Sigmoid colon (tissue), 6 donors: ENCODE measurements at regions not wholly inside any gene's neighbourhood (a gene's known extent, or its start where the extent isn't known, plus 50 kb on each side); places are given as distances from the start of the nearest gene placed in this dataset.

Experiments used
- DNase-seq: peaks from one replicate; pipeline ENCODE4 v3.0.0-alpha.2; 2019
- H3K27ac ChIP-seq, 4 donors: fragments of 200-600 bp; sonication (generic); one replicate each; pipeline ENCODE4 v1.5.1; 2016 to 2019; ENCODE audit warnings: mild to moderate bottlenecking in 1 of 4
- H3K27me3 ChIP-seq, 3 donors: fragments of 200-600 bp; sonication (generic); one replicate each; pipeline ENCODE4 v1.5.1; 2019; ENCODE audit warnings: mild to moderate bottlenecking in 1 of 3
- H3K36me3 ChIP-seq, 4 donors: fragments of 200-600 bp; sonication (generic); one replicate each; pipeline ENCODE4 v1.5.1; 2016 to 2019
- H3K4me1 ChIP-seq, 4 donors: fragments of 200-600 bp; sonication (generic); one replicate each; pipeline ENCODE4 v1.5.1; 2017 to 2019
- H3K4me3 ChIP-seq, 4 donors: fragments of 200-600 bp; sonication (generic); one replicate each; pipeline ENCODE4 v1.5.1; 2017 to 2019; ENCODE audit warnings: mild to moderate bottlenecking in 2 of 4, moderate library complexity in 1 of 4
- H3K9me3 ChIP-seq, 4 donors: fragments of 200-600 bp in 3 of 4; sonication (generic) in 3 of 4; one replicate each; pipeline versions ENCODE4 v1.5.1 to v1.6.1; 2013 to 2019
- CTCF ChIP-seq, 4 experiments: fragments of 450-650 bp in 3 of 4; fragments of 200-600 bp in 1 of 4; IDR thresholded peaks; one replicate each; pipeline ENCODE4 v1.5.1; 2016 to 2019; ENCODE audit warnings: antibody characterized with exemption in 4 of 4, mild to moderate bottlenecking in 3 of 4, moderate library complexity in 2 of 4
- EP300 ChIP-seq, 4 donors: sonication (generic); formaldehyde crosslinking; IDR thresholded peaks; one replicate each; pipeline ENCODE4 v1.6.1; 2017; ENCODE audit warnings: antibody characterized with exemption in 4 of 4
- POLR2A ChIP-seq, 2 donors: fragments of 450-650 bp; IDR thresholded peaks; one replicate each; pipeline ENCODE4 v1.6.1; 2016; ENCODE audit warnings: antibody characterized with exemption in 2 of 2, mild to moderate bottlenecking in 2 of 2, moderate library complexity in 2 of 2
- POLR2AphosphoS5 ChIP-seq, 4 donors: sonication (generic); formaldehyde crosslinking; IDR thresholded peaks; one replicate each; pipeline ENCODE4 v1.6.1; 2017; ENCODE audit warnings: antibody characterized with exemption in 4 of 4
- WGBS, 2 donors: extraction: QIAGEN DNeasy Blood & Tissue Kit; methylation state at CpG; one replicate each; pipeline ENCODE4 v1.1.7; 2013; 5-methylcytosine and 5-hydroxymethylcytosine counted together
- intact Hi-C: fragments of 100-400 bp; cut with DNase I; formaldehyde crosslinking; loops from one replicate; pipeline ENCODE4 v1.15.1; 2023
- donor health status: healthy with polysubstance abuse.
- donor health status: healthy.

- no peaks in the 10 kb centered on the region for H3K36me3 ChIP-seq
- H3K9me3 ChIP-seq, result no peaks in the 10 kb centered on the region
- no peak overlapping the region for H3K4me3 ChIP-seq
- no peaks in the 10 kb centered on the region for H3K4me1 ChIP-seq
- no peak for DNase-seq
- H3K27me3 ChIP-seq, result no peaks in the 10 kb centered on the region
- intact Hi-C loops, result no loop called here
- WGBS, 2 donors, result 66 to 81% methylated on average over 6 of the region's 6 CpGs
- TF ChIP-seq POLR2A (IDR thresholded peaks at IDR 0.05) (no peak), EP300 (IDR thresholded peaks at IDR 0.05) (no peak), POLR2AphosphoS5 (IDR thresholded peaks at IDR 0.05) (no peak), CTCF (IDR thresholded peaks at IDR 0.05) (no peak)
- no peak overlapping the region for H3K27ac ChIP-seq
These were observed 210.5 kb downstream of the MN1 start for GRCh38 chr22:27591060-27591459.

GRCh38 chr22:27593378-27593777 lies 208.2 kb downstream of the MN1 start:
- Histone ChIP-seq H3K36me3 (no peaks in the 10 kb centered on the region), H3K9me3 (no peaks in the 10 kb centered on the region), H3K27ac (no peak overlapping the region), H3K27me3 (no peaks in the 10 kb centered on the region), H3K4me3 (no peak overlapping the region), H3K4me1 (peaks cover 0 to 7% (median 0%) of the 10 kb centered on the region in 4 donors)
- DNase-seq, result no peak
- TF ChIP-seq EP300 (IDR thresholded peaks at IDR 0.05) (no peak), CTCF (IDR thresholded peaks at IDR 0.05) (no peak), POLR2A (IDR thresholded peaks at IDR 0.05) (no peak), POLR2AphosphoS5 (IDR thresholded peaks at IDR 0.05) (no peak)
- WGBS, 2 donors, result 49 to 71% methylated on average over 2 of the region's 2 CpGs
- intact Hi-C loops, result no loop called here

- no peak overlapping the region for H3K4me3 ChIP-seq
- intact Hi-C loops, result no loop called here
- WGBS, 2 donors, result 67 to 74% methylated on average over 2 of the region's 2 CpGs
- no peaks in the 10 kb centered on the region for H3K9me3 ChIP-seq
- H3K27ac ChIP-seq, result no peak overlapping the region
- TF ChIP-seq EP300 (IDR thresholded peaks at IDR 0.05), result no peak
- TF ChIP-seq CTCF (IDR thresholded peaks at IDR 0.05), result no peak
- no peak for TF ChIP-seq POLR2AphosphoS5 (IDR thresholded peaks at IDR 0.05)
- TF ChIP-seq POLR2A (IDR thresholded peaks at IDR 0.05), result no peak
- peaks cover 0 to 7% (median 0%) of the 10 kb centered on the region in 4 donors for H3K4me1 ChIP-seq
- no peak for DNase-seq
- no peaks in the 10 kb centered on the region for H3K36me3 ChIP-seq
- H3K27me3 ChIP-seq, result no peaks in the 10 kb centered on the region
These were observed 207.5 kb downstream of the MN1 start for GRCh38 chr22:27594020-27594419.

- H3K9me3 ChIP-seq, result no peaks in the 10 kb centered on the region
- no peak overlapping the region for H3K27ac ChIP-seq
- TF ChIP-seq POLR2A (IDR thresholded peaks at IDR 0.05) (no peak), CTCF (IDR thresholded peaks at IDR 0.05) (no peak), POLR2AphosphoS5 (IDR thresholded peaks at IDR 0.05) (no peak), EP300 (IDR thresholded peaks at IDR 0.05) (no peak)
- no peaks in the 10 kb centered on the region for H3K36me3 ChIP-seq
- WGBS, 2 donors, result 91% methylated on average over 7 of the region's 7 CpGs
- intact Hi-C loops, result no loop called here
- H3K27me3 ChIP-seq, result no peaks in the 10 kb centered on the region
- no peak for DNase-seq
- H3K4me1 ChIP-seq, result peaks cover 0 to 7% (median 0%) of the 10 kb centered on the region in 4 donors
- H3K4me3 ChIP-seq, result no peak overlapping the region
These were observed 207.0 kb downstream of the MN1 start for GRCh38 chr22:27594474-27595134.
